A549 (cell line): ENCODE measurements at regions not wholly inside any gene's neighbourhood (a gene's known extent, or its start where the extent isn't known, plus 50 kb on each side); places are given as distances from the start of the nearest gene placed in this dataset.

Experiments
- ATAC-seq, 2 experiments: fragments of 200-7000 bp in 1 of 2; fragments of >200 bp in 1 of 2; cut with Nextera tagmentation in 1 of 2; cut with Tn5 transposase in 1 of 2; 3 replicates each; pipeline versions ENCODE4 v1.8.0 to v1.9.1; 2018 to 2020; ENCODE audit warnings: mild to moderate bottlenecking in 1 of 2, moderate library complexity in 1 of 2
- CTCF ChIA-PET: fragments of 300-600 bp; sonication (Branson Sonifier 250); formaldehyde crosslinking; extraction: SDS; loops from one replicate; lab custom pipeline; 2021; ENCODE audit warnings: antibody characterized with exemption, inconsistent platforms; lab: Yijun Ruan, JAX
- POLR2A ChIA-PET: fragments of 350-600 bp; formaldehyde crosslinking; extraction: SDS; loops from one replicate; lab custom pipeline; 2021; ENCODE audit warnings: antibody characterized with exemption, inconsistent platforms; lab: Yijun Ruan, JAX
- DNase-seq, 2 experiments: peaks; one replicate each; pipeline versions ENCODE4 v3.0.0 to v3.0.0-alpha.2; 2011 to 2016; ENCODE audit warnings: low read depth in 1 of 2, low spot score in 1 of 2
- FAIRE-seq: peaks from 2 replicates; lab custom pipeline; 2011; peaks lifted over from hg19 to GRCh38; lab: Jason Lieb, UNC
- H3K27ac ChIP-seq, 2 experiments: fragments of >200 bp; sonication (Bioruptor Twin); formaldehyde crosslinking; 3 replicates each; pipeline ENCODE4 v1.5.1; 2016 to 2017
- H3K4me1 ChIP-seq: fragments of >200 bp; sonication (Bioruptor Twin); formaldehyde crosslinking; 3 replicates; pipeline ENCODE4 v1.6.1; 2016
- H3K4me2 ChIP-seq: fragments of >200 bp; sonication (Bioruptor Twin); formaldehyde crosslinking; 3 replicates; pipeline ENCODE4 v1.6.1; 2016
- H3K4me3 ChIP-seq: fragments of >200 bp; sonication (Bioruptor Twin); formaldehyde crosslinking; 3 replicates; pipeline ENCODE4 v1.5.1; 2016
- H3K9me3 ChIP-seq: fragments of >200 bp; sonication (Bioruptor Twin); formaldehyde crosslinking; 3 replicates; pipeline ENCODE4 v1.6.1; 2016
- ATOH8 ChIP-seq: fragments of 250-450 bp; sonication (Bioruptor Pico); IDR thresholded peaks from 2 replicates; pipeline ENCODE4 v1.5.0; 2020; ENCODE audit warnings: low read depth, mild to moderate bottlenecking, moderate library complexity
- CHD2 ChIP-seq: fragments of 150-350 bp; IDR thresholded peaks from 2 replicates; pipeline ENCODE4 v1.6.1; 2014; ENCODE audit warnings: low read length; ENCODE audit not compliant: partially characterized antibody
- CHD4 ChIP-seq: fragments of 200-600 bp; sonication (generic); IDR thresholded peaks from 2 replicates; pipeline ENCODE4 v1.6.1; 2016; ENCODE audit warnings: antibody characterized with exemption, mild to moderate bottlenecking, borderline replicate concordance
- EHMT2 ChIP-seq: fragments of 200-600 bp; sonication (generic); IDR thresholded peaks from 2 replicates; pipeline ENCODE4 v1.6.1; 2016; ENCODE audit warnings: antibody characterized with exemption, low read depth, mild to moderate bottlenecking, moderate library complexity
- EP300 ChIP-seq, 2 experiments: fragments of >200 bp; sonication (Bioruptor Twin); formaldehyde crosslinking; IDR thresholded peaks; 2 replicates in 1 of 2; 3 replicates in 1 of 2; pipeline ENCODE4 v1.6.1; 2016 to 2017
- FOSL2 ChIP-seq, 2 experiments: fragments of 450-650 bp in 1 of 2; fragments of >200 bp in 1 of 2; sonication (Bioruptor Twin) in 1 of 2; formaldehyde crosslinking; IDR thresholded peaks; 2 replicates each; pipeline versions ENCODE4 v1.5.0 to v1.6.1; 2016 to 2020; ENCODE audit warnings: mild to moderate bottlenecking in 1 of 2, moderate library complexity in 1 of 2
- FOXS1 ChIP-seq: fragments of 250-450 bp; sonication (Bioruptor Pico); IDR thresholded peaks from 2 replicates; pipeline ENCODE4 v1.5.0; 2020; ENCODE audit warnings: mild to moderate bottlenecking, moderate library complexity
- HEYL ChIP-seq: fragments of 250-450 bp; sonication (Bioruptor Pico); IDR thresholded peaks from 2 replicates; pipeline ENCODE4 v1.8.0; 2021; ENCODE audit warnings: mild to moderate bottlenecking, moderate library complexity
- HOXA7 ChIP-seq: fragments of 250-450 bp; sonication (Bioruptor Pico); IDR thresholded peaks from 2 replicates; pipeline ENCODE4 v1.5.0; 2020; ENCODE audit warnings: mild to moderate bottlenecking, moderate library complexity
- HOXB5 ChIP-seq: fragments of 250-450 bp; sonication (Bioruptor Pico); IDR thresholded peaks from 2 replicates; pipeline ENCODE4 v1.5.0; 2020; ENCODE audit warnings: mild to moderate bottlenecking, moderate library complexity
- JUN ChIP-seq, 2 experiments: fragments of >200 bp; sonication (Bioruptor Twin); formaldehyde crosslinking; IDR thresholded peaks; 2 replicates in 1 of 2; 3 replicates in 1 of 2; pipeline ENCODE4 v1.6.1; 2016 to 2017
- KDM5A ChIP-seq: fragments of 200-600 bp; sonication (generic); IDR thresholded peaks from 2 replicates; pipeline ENCODE4 v1.6.1; 2016; ENCODE audit warnings: antibody characterized with exemption, mild to moderate bottlenecking
- MAZ ChIP-seq: fragments of 150-350 bp; IDR thresholded peaks from 2 replicates; pipeline ENCODE4 v1.6.1; 2014; ENCODE audit warnings: antibody characterized with exemption, low read depth, low read length, borderline replicate concordance
- MYC ChIP-seq: IDR thresholded peaks from 2 replicates; pipeline ENCODE4 v1.6.1; 2012; ENCODE audit warnings: mild to moderate bottlenecking, inconsistent platforms, low read length, improper control_type of control experiment, borderline replicate concordance
- NFE2L2 ChIP-seq: fragments of 150-350 bp; conservative IDR thresholded peaks from 2 replicates; pipeline ENCODE4 v1.6.1; 2014; ENCODE audit warnings: low read length
- NPAS2 ChIP-seq: fragments of 250-450 bp; sonication (Bioruptor Pico); IDR thresholded peaks from 2 replicates; pipeline ENCODE4 v1.8.0; 2022; ENCODE audit warnings: mild to moderate bottlenecking, moderate library complexity, borderline replicate concordance
- PBX3 ChIP-seq: IDR thresholded peaks from 2 replicates; pipeline ENCODE4 v1.6.1; 2012
- PHF8 ChIP-seq: fragments of 200-600 bp; sonication (generic); IDR thresholded peaks from 2 replicates; pipeline ENCODE4 v1.6.1; 2016; ENCODE audit warnings: low read depth, mild to moderate bottlenecking, antibody characterized with exemption, moderate library complexity, borderline replicate concordance
- RCOR1 ChIP-seq: fragments of 150-350 bp; IDR thresholded peaks from 2 replicates; pipeline ENCODE4 v1.6.1; 2014; ENCODE audit warnings: antibody characterized with exemption, low read length, low read depth
- RFX5 ChIP-seq: fragments of 450-650 bp; IDR thresholded peaks from 2 replicates; pipeline ENCODE4 v1.7.1; 2014; ENCODE audit warnings: antibody characterized with exemption, mild to moderate bottlenecking, moderate library complexity
- SREBF2 ChIP-seq: fragments of 450-650 bp; IDR thresholded peaks from 2 replicates; pipeline ENCODE4 v1.6.1; 2014; ENCODE audit warnings: mild to moderate bottlenecking, moderate library complexity
- TFCP2L1 ChIP-seq: fragments of 250-450 bp; sonication (Bioruptor Pico); IDR thresholded peaks from 2 replicates; pipeline ENCODE4 v1.5.0; 2021; ENCODE audit warnings: mild to moderate bottlenecking
- ZFP36 ChIP-seq: fragments of 450-650 bp; IDR thresholded peaks from 2 replicates; pipeline ENCODE4 v1.6.1; 2014; ENCODE audit warnings: borderline replicate concordance; ENCODE audit not compliant: partially characterized antibody
- ZNF302 ChIP-seq: fragments of 250-450 bp; sonication (Bioruptor Pico); IDR thresholded peaks from 2 replicates; pipeline ENCODE4 v1.9.0; 2021; ENCODE audit warnings: inconsistent platforms, mild to moderate bottlenecking, moderate library complexity
- WGBS: methylation state at CpG from one replicate; pipeline ENCODE4 v1.1.6; 2017; ENCODE audit errors: missing lambda C conversion rate; 5-methylcytosine and 5-hydroxymethylcytosine counted together
- TF ChIP-seq, protein P1 (sequence below): fragments of 200-600 bp; sonication (generic); IDR thresholded peaks from 2 replicates; pipeline ENCODE4 v1.6.1; 2016; ENCODE audit warnings: antibody characterized with exemption, mild to moderate bottlenecking, moderate library complexity
- TF ChIP-seq, protein P2 (sequence below): fragments of >200 bp; sonication (Bioruptor Twin); formaldehyde crosslinking; IDR thresholded peaks from 2 replicates; pipeline ENCODE4 v1.6.1; 2016

GRCh38 chr13:40061466-40062450 is 406.3 kb downstream of the COG6 start:
- TF ChIP-seq NPAS2 (CRISPR knock-in tag) (no peak), ZNF302 (CRISPR knock-in tag) (no peak), FOXS1 (no peak), RFX5 (no peak), TFCP2L1 (CRISPR knock-in tag) (no peak), EP300 (IDR thresholded peaks at IDR 0.05) (no peak), ATOH8 (CRISPR knock-in tag) (no peak), KDM5A (no peak)
- TF ChIP-seq, protein P1, sequence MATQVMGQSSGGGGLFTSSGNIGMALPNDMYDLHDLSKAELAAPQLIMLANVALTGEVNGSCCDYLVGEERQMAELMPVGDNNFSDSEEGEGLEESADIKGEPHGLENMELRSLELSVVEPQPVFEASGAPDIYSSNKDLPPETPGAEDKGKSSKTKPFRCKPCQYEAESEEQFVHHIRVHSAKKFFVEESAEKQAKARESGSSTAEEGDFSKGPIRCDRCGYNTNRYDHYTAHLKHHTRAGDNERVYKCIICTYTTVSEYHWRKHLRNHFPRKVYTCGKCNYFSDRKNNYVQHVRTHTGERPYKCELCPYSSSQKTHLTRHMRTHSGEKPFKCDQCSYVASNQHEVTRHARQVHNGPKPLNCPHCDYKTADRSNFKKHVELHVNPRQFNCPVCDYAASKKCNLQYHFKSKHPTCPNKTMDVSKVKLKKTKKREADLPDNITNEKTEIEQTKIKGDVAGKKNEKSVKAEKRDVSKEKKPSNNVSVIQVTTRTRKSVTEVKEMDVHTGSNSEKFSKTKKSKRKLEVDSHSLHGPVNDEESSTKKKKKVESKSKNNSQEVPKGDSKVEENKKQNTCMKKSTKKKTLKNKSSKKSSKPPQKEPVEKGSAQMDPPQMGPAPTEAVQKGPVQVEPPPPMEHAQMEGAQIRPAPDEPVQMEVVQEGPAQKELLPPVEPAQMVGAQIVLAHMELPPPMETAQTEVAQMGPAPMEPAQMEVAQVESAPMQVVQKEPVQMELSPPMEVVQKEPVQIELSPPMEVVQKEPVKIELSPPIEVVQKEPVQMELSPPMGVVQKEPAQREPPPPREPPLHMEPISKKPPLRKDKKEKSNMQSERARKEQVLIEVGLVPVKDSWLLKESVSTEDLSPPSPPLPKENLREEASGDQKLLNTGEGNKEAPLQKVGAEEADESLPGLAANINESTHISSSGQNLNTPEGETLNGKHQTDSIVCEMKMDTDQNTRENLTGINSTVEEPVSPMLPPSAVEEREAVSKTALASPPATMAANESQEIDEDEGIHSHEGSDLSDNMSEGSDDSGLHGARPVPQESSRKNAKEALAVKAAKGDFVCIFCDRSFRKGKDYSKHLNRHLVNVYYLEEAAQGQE, result no peak
- TF ChIP-seq, all 56 proteins: peak for 0
- peaks cover 17% of the 10 kb centered on the region for H3K4me1 ChIP-seq
- 81% methylated on average over 7 of the region's 7 CpGs for WGBS
- ChIA-PET CTCF (interaction anchor here (0.6 to 1.4 kb wide), 3 partner anchors 8 to 21 kb away, joined by 3 to 6 read pairs (median 3); no protein-coding TSS in a partner anchor), POLR2A (no interaction called here)
- ATAC-seq (no peak), DNase-seq (no peak), FAIRE-seq (no peak)
- no peak overlapping the region for H3K27ac ChIP-seq
- H3K4me2 ChIP-seq, result no peak overlapping the region
- H3K9me3 ChIP-seq, result no peaks in the 10 kb centered on the region
- no peak overlapping the region for H3K4me3 ChIP-seq

- Histone ChIP-seq H3K4me3 (no peak overlapping the region), H3K9me3 (no peaks in the 10 kb centered on the region), H3K4me2 (no peak overlapping the region; the same call in 2 of the 3 replicates), H3K4me1 (peaks cover 17% of the 10 kb centered on the region), H3K27ac (no peak overlapping the region)
- no peak for DNase-seq
- WGBS, result 69% methylated on average over 8 of the region's 8 CpGs
- CTCF ChIA-PET, result no interaction called here
- FAIRE-seq, result no peak
- POLR2A ChIA-PET, result no interaction called here
- ATAC-seq, result no peak
- TF ChIP-seq PHF8, result no peak
- TF ChIP-seq ZFP36, result no peak
- no peak for TF ChIP-seq SREBF2
- TF ChIP-seq PBX3, result no peak
- TF ChIP-seq MYC, result no peak
- TF ChIP-seq HOXA7, result no peak
- no peak for TF ChIP-seq NPAS2 (CRISPR knock-in tag)
- no peak for TF ChIP-seq FOSL2 (IDR thresholded peaks at IDR 0.05)
- TF ChIP-seq FOSL2 (CRISPR knock-in tag; IDR thresholded peaks at IDR 0.05), result no peak
Observed at GRCh38 chr13:40063278-40063698, 407.8 kb downstream of the COG6 start.

GRCh38 chr13:40063703-40064102 is 408.2 kb downstream of the COG6 start:
- ATAC-seq (no peak), DNase-seq (no peak), FAIRE-seq (no peak)
- Histone ChIP-seq H3K4me1 (peaks cover 17% of the 10 kb centered on the region), H3K4me2 (no peak overlapping the region; the same call in 1 of the 3 replicates), H3K27ac (no peak overlapping the region), H3K4me3 (no peak overlapping the region), H3K9me3 (no peaks in the 10 kb centered on the region)
- ChIA-PET POLR2A (no interaction called here), CTCF (no interaction called here)
- 15% methylated on average over 1 of the region's 1 CpG for WGBS
- TF ChIP-seq NFE2L2 (no peak), JUN (IDR thresholded peaks at IDR 0.05) (no peak), HEYL (CRISPR knock-in tag) (no peak), HOXB5 (CRISPR knock-in tag) (no peak), EHMT2 (no peak), CHD4 (no peak), CHD2 (no peak), PHF8 (no peak), PBX3 (no peak), MAZ (no peak), RCOR1 (no peak), TFCP2L1 (CRISPR knock-in tag) (no peak), MYC (no peak)
- TF ChIP-seq, protein P2, sequence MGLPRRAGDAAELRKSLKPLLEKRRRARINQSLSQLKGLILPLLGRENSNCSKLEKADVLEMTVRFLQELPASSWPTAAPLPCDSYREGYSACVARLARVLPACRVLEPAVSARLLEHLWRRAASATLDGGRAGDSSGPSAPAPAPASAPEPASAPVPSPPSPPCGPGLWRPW, result no peak
